BJ (cell line): ENCODE measurements at regions not wholly inside any gene's neighbourhood (a gene's known extent, or its start where the extent isn't known, plus 50 kb on each side); places are given as distances from the start of the nearest gene placed in this dataset.
A peak's percentile ranks its signal among the peaks of the same experiment; 100 is the strongest.

Experiments used
- CTCF ChIA-PET: fragments of 350-600 bp; formaldehyde crosslinking; extraction: SDS; loops from one replicate; lab custom pipeline; 2021; ENCODE audit warnings: antibody characterized with exemption, inconsistent platforms; lab: Yijun Ruan, JAX
- POLR2A ChIA-PET: fragments of 300-600 bp; sonication (Branson Sonifier 250); formaldehyde crosslinking; extraction: SDS; loops from one replicate; lab custom pipeline; 2021; ENCODE audit warnings: antibody characterized with exemption; lab: Charles Lee
- DNase-seq: peaks from one replicate; pipeline ENCODE4 v3.0.0-alpha.2; 2011; ENCODE audit warnings: low read depth
- H3K27me3 ChIP-seq: 2 replicates; pipeline ENCODE4 v1.6.0; 2011; ENCODE audit warnings: low read length; ENCODE audit not compliant: control insufficient read depth, insufficient read depth
- H3K36me3 ChIP-seq: 2 replicates; pipeline ENCODE4 v1.5.1; 2011; ENCODE audit warnings: low read length; ENCODE audit not compliant: control insufficient read depth, insufficient read depth
- H3K4me3 ChIP-seq: 2 replicates; pipeline ENCODE4 v1.5.1; 2011; ENCODE audit warnings: low read depth, mild to moderate bottlenecking, control low read depth, low read length
- TF ChIP-seq, protein P1 (sequence below): IDR thresholded peaks from 2 replicates; pipeline ENCODE4 v1.5.1; 2011; ENCODE audit warnings: low read depth, mild to moderate bottlenecking, control low read depth, inconsistent platforms, low read length, moderate library complexity; ENCODE audit not compliant: insufficient read depth

- CTCF ChIA-PET, result no interaction called here
- no peak overlapping the region for H3K4me3 ChIP-seq
- TF ChIP-seq, protein P1, sequence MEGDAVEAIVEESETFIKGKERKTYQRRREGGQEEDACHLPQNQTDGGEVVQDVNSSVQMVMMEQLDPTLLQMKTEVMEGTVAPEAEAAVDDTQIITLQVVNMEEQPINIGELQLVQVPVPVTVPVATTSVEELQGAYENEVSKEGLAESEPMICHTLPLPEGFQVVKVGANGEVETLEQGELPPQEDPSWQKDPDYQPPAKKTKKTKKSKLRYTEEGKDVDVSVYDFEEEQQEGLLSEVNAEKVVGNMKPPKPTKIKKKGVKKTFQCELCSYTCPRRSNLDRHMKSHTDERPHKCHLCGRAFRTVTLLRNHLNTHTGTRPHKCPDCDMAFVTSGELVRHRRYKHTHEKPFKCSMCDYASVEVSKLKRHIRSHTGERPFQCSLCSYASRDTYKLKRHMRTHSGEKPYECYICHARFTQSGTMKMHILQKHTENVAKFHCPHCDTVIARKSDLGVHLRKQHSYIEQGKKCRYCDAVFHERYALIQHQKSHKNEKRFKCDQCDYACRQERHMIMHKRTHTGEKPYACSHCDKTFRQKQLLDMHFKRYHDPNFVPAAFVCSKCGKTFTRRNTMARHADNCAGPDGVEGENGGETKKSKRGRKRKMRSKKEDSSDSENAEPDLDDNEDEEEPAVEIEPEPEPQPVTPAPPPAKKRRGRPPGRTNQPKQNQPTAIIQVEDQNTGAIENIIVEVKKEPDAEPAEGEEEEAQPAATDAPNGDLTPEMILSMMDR, result no peak
- no peaks in the 10 kb centered on the region for H3K27me3 ChIP-seq
- DNase-seq, result no peak
- no peaks in the 10 kb centered on the region for H3K36me3 ChIP-seq
- POLR2A ChIA-PET, result no interaction called here
Observed at GRCh38 chr3:144181062-144181461, 209.4 kb downstream of the DIPK2A start.

GRCh38 chr3:144182501-144182900 is 210.9 kb downstream of the DIPK2A start:
- ChIA-PET POLR2A (no interaction called here), CTCF (no interaction called here)
- DNase-seq, result no peak
- TF ChIP-seq, protein P1, result no peak
- Histone ChIP-seq H3K4me3 (no peak overlapping the region), H3K36me3 (no peaks in the 10 kb centered on the region), H3K27me3 (no peaks in the 10 kb centered on the region)

DNA sequence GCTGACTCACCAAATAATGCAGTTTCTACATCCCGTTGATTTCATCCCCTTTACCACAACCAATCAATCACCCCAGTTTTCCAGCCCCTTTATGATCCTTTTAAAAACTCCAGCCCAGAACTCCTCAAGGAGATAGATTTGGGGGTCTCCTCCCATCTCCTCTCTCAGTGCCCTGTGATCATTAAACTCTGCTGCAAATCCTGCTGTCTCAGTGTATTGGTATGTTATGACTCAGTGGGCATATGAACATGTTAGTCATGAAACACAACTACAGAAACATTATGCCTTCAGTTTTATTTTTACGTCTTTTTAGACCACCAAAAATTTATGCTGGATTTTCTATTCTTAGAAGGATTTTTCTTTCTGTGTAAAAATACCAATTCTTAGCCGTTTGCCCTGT is 213.7 kb downstream of the DIPK2A start:
- POLR2A ChIA-PET, result no interaction called here
- no peak for DNase-seq
- Histone ChIP-seq H3K4me3 (no peak overlapping the region), H3K27me3 (no peaks in the 10 kb centered on the region), H3K36me3 (no peaks in the 10 kb centered on the region)
- CTCF ChIA-PET, result no interaction called here
- TF ChIP-seq, protein P1, result no peak

GRCh38 chr3:144187531-144188210 is 216.0 kb downstream of the DIPK2A start:
- TF ChIP-seq, protein P1, result no peak
- ChIA-PET CTCF (interaction anchor here (1.1 kb wide), 1 partner anchor 9 kb away, joined by 3 read pairs; no protein-coding TSS in a partner anchor), POLR2A (no interaction called here)
- Histone ChIP-seq H3K27me3 (no peaks in the 10 kb centered on the region), H3K4me3 (no peak overlapping the region), H3K36me3 (no peaks in the 10 kb centered on the region)
- peak; percentile 74 for DNase-seq

DNA sequence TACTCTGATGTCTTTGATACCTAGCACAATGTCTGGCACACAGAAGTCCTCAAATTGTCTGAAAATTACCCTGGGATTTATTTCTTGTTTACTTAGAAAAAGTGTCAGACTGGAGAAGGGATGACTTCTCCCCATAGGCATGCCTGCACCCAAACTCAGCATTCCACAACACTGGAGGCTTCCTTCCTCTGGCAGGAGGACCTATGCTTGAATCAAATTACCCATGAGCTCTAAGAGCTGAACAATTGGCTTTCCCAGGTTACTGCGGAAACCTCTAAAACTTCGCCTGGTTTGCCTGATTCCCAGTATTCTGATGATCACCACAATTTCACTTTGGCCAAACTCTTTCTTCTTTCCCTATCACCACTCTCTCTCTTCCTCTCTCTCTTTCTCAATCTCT is 217.4 kb downstream of the DIPK2A start:
- Histone ChIP-seq H3K4me3 (no peak overlapping the region), H3K36me3 (no peaks in the 10 kb centered on the region), H3K27me3 (no peaks in the 10 kb centered on the region)
- CTCF ChIA-PET, result interaction anchor here (0.6 kb wide), 1 partner anchor 1819 kb away, joined by 3 read pairs; no protein-coding TSS in a partner anchor
- POLR2A ChIA-PET, result no interaction called here
- no peak for DNase-seq
- TF ChIP-seq, protein P1, result no peak
